ENCODE measurements at regions not wholly inside any gene's neighbourhood (a gene's known extent, or its start where the extent isn't known, plus 50 kb on each side); places are given as distances from the start of the nearest gene placed in this dataset.

GRCh38 chr2:138871312-138871711 is 91.1 kb upstream of the NXPH2 start:
- no peak for TF ChIP-seq CTCF (IDR thresholded peaks at IDR 0.05)
- no peak for TF ChIP-seq EZH2 (IDR thresholded peaks at IDR 0.05; ENCODE audit: borderline replicate concordance, insufficient read depth, low read depth, low read length, poor library complexity, severe bottlenecking)

Measured in B cell (primary cell).